HepG2 (cell line): ENCODE measurements at regions not wholly inside any gene's neighbourhood (a gene's known extent, or its start where the extent isn't known, plus 50 kb on each side); places are given as distances from the start of the nearest gene placed in this dataset.

Experiments used
- NFIC ChIP-seq: IDR thresholded peaks from 2 replicates; pipeline ENCODE4 v1.6.1; 2012; ENCODE audit warnings: mild to moderate bottlenecking, low read length, inconsistent platforms
- ZNF724P ChIP-seq: sonication (generic); formaldehyde crosslinking; IDR thresholded peaks from 2 replicates; pipeline ENCODE4 v1.8.0; 2022; ENCODE audit warnings: missing genetic modification reagents, borderline replicate concordance

DNA sequence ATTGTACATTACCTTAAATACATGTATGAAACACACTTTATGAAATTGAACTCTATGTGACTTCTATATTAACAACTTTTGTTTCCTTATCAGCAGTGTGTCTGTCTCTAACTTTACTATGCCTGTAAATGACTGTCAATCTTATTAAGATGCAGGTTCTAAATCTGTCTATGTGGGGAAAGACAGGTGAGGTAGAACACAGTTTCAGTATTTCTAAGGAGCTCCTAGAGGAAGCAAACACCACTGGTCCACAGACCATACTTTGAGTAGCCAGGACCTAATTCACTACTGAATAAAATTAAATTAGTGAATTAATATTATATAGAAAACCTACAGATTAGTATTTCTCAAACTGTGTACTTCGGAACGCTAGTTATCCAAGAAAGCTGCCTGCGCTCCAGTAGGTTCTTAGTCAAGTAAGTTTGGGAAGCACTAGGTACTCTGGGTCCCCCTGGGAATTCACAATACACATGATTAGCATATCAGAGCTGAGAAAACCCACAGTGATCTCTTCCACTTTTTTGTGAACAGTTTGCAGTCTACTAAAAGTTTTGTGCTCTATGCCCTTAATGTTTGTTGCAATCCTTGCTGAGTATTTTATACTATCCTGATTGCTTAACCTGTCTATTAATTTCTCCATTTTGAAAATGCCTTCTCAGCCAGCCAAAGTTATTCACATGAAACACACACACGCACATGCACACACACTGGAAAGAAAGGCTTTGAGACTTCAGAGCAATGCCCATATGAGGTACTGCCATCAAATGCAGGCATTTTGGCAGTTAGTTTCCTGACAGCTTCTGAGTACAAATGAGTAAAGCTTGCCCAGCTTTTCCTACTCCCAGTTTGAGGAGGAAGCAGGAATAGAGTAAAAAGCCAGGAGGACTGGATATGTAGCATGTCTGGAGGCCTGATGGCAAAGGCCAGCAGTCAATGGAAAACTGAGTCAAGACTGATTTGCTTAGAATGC lies 133.6 kb upstream of the CPEB2 start:
- TF ChIP-seq ZNF724P: no peak
- no peak for TF ChIP-seq NFIC
